Upper lobe of left lung (tissue), 6 donors: ENCODE measurements at regions not wholly inside any gene's neighbourhood (a gene's known extent, or its start where the extent isn't known, plus 50 kb on each side); places are given as distances from the start of the nearest gene placed in this dataset.

Experiments used
- ATAC-seq, 2 donors: fragments of 200-7000 bp; cut with Tn5 transposase; one replicate each; pipeline ENCODE4 v1.9.1; 2022; ENCODE audit warnings: mild to moderate bottlenecking in 2 of 2, moderate library complexity in 2 of 2; ENCODE audit not compliant: low FRiP score in 2 of 2
- DNase-seq, 2 donors: peaks; one replicate each; pipeline ENCODE4 v3.0.0-alpha.2; 2019 to 2020
- H3K27ac ChIP-seq, 4 donors: fragments of 200-600 bp; sonication (generic); one replicate each; pipeline ENCODE4 v1.5.1; 2016 to 2019
- H3K27me3 ChIP-seq, 4 donors: fragments of 200-600 bp; sonication (generic); one replicate each; pipeline ENCODE4 v1.5.1; 2017 to 2019
- H3K36me3 ChIP-seq, 4 donors: fragments of 200-600 bp; sonication (generic); one replicate each; pipeline ENCODE4 v1.5.1; 2016 to 2019
- H3K4me1 ChIP-seq, 4 donors: fragments of 200-600 bp; sonication (generic); one replicate each; pipeline ENCODE4 v1.5.1; 2018 to 2019
- H3K4me3 ChIP-seq, 4 donors: fragments of 200-600 bp; sonication (generic); one replicate each; pipeline ENCODE4 v1.5.1; 2017 to 2019; ENCODE audit warnings: mild to moderate bottlenecking in 2 of 4, moderate library complexity in 1 of 4
- H3K9me3 ChIP-seq, 4 donors: fragments of 200-600 bp; sonication (generic); one replicate each; pipeline ENCODE4 v1.5.1; 2018 to 2019
- EP300 ChIP-seq, 4 donors: sonication (generic); formaldehyde crosslinking; IDR thresholded peaks; one replicate each; pipeline ENCODE4 v1.5.1; 2017; ENCODE audit warnings: antibody characterized with exemption in 4 of 4, control low read depth in 2 of 4
- POLR2A ChIP-seq, 4 donors: fragments of 450-650 bp; IDR thresholded peaks; one replicate each; pipeline ENCODE4 v1.5.1; 2016 to 2017; ENCODE audit warnings: antibody characterized with exemption in 4 of 4, mild to moderate bottlenecking in 2 of 4
- POLR2AphosphoS5 ChIP-seq, 2 donors: sonication (generic); formaldehyde crosslinking; IDR thresholded peaks; one replicate each; pipeline ENCODE4 v1.5.1; 2017; ENCODE audit warnings: antibody characterized with exemption in 2 of 2
- WGBS, 2 donors: methylation state at CpG; one replicate each; pipeline ENCODE4 v1.1.5; 2017 to 2018; 5-methylcytosine and 5-hydroxymethylcytosine counted together
- TF ChIP-seq, protein P1 (sequence below), 6 experiments: fragments of 450-650 bp in 4 of 6; fragments of 200-600 bp in 2 of 6; sonication (generic) in 2 of 6; IDR thresholded peaks; one replicate each; pipeline ENCODE4 v1.5.1; 2016 to 2019; ENCODE audit warnings: antibody characterized with exemption in 6 of 6
- donor health status: DM: no; HTN: no; CAD: no; lungs with moderate emphysema.
- donor health status: DM: no; HTN: yes; CAD: no; lungs with severe emphysema.

DNA sequence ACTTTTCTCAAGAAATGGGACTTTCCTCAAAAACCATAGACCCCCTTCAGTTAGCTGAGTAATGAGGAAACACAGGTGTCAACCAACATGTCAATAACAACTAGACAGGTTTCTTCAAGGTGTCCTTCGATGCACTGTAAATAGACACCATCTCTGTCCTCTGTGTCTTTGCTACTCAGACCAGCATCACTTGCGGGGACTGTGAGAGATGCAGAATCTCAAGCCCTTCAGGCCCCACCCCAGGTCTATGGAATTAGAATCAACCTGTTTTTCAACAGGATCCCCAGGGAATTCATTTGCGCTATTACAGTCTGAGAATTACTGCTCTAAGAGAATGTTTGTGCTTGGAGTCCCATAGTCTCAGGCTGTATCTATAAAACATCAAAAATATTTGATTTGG, 469.9 kb downstream of the COG6 start:
- ATAC-seq, result no peak
- 88 to 98% methylated on average over 3 of the region's 3 CpGs for WGBS, 2 donors
- H3K9me3 ChIP-seq, result no peaks in the 10 kb centered on the region

DNA sequence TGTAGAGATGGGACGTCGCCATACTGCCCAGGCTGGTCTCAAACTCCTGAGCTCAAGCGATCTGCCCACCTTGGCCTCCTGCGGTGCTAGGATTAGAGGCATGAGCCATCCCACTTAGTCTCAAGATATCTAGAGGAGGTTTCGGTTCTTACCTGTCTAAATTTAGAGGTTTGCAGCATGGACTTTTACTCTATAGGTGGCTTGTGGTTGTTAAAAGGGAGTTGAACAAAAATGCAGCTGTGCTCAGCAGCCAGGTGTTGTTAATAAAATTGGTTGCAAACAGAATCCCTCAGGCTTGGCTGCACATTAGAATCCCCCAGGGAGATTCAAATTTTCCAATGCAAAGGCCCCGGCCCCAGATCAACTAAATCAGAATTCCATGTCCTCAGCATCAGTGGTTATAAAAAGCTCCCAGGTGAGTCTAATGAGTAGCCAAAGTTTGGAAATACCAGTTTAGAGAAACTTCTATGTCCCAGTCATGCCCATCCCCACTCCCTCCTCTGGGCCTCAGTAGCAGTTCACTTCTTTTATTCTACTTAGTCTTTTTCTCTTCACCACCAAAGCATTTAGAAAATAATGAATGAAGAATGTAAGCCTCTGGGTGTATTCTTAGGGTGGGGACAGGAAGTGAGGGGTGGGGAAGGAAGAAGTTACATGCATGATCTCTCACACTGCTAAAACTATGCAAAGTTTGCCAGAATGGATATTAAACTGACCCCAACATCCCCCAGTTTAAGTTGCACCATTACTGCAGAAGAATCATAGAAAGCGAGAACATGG, 471.0 kb downstream of the COG6 start:
- no peak for DNase-seq
- WGBS, 2 donors, result 90 to 95% methylated on average over 7 of the region's 7 CpGs
- Histone ChIP-seq H3K4me3 (no peak overlapping the region), H3K4me1 (peaks cover 0 to 2% (median 0%) of the 10 kb centered on the region in 4 donors), H3K9me3 (no peaks in the 10 kb centered on the region), H3K36me3 (no peaks in the 10 kb centered on the region), H3K27ac (no peak overlapping the region), H3K27me3 (no peaks in the 10 kb centered on the region)
- TF ChIP-seq POLR2A (IDR thresholded peaks at IDR 0.05), result no peak
- TF ChIP-seq EP300 (IDR thresholded peaks at IDR 0.05), result no peak
- TF ChIP-seq POLR2AphosphoS5 (IDR thresholded peaks at IDR 0.05), result no peak
- TF ChIP-seq, protein P1, sequence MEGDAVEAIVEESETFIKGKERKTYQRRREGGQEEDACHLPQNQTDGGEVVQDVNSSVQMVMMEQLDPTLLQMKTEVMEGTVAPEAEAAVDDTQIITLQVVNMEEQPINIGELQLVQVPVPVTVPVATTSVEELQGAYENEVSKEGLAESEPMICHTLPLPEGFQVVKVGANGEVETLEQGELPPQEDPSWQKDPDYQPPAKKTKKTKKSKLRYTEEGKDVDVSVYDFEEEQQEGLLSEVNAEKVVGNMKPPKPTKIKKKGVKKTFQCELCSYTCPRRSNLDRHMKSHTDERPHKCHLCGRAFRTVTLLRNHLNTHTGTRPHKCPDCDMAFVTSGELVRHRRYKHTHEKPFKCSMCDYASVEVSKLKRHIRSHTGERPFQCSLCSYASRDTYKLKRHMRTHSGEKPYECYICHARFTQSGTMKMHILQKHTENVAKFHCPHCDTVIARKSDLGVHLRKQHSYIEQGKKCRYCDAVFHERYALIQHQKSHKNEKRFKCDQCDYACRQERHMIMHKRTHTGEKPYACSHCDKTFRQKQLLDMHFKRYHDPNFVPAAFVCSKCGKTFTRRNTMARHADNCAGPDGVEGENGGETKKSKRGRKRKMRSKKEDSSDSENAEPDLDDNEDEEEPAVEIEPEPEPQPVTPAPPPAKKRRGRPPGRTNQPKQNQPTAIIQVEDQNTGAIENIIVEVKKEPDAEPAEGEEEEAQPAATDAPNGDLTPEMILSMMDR (IDR thresholded peaks at IDR 0.05), result no peak
- ATAC-seq, result no peak

More for the DNA sequence above, 469.9 kb downstream of the COG6 start:
- Histone ChIP-seq H3K27me3 (no peaks in the 10 kb centered on the region), H3K27ac (no peak overlapping the region), H3K4me1 (peaks cover 0 to 6% (median 0%) of the 10 kb centered on the region in 4 donors), H3K4me3 (no peak overlapping the region), H3K36me3 (no peaks in the 10 kb centered on the region)
- no peak for DNase-seq
- no peak for TF ChIP-seq POLR2AphosphoS5 (IDR thresholded peaks at IDR 0.05)

DNA sequence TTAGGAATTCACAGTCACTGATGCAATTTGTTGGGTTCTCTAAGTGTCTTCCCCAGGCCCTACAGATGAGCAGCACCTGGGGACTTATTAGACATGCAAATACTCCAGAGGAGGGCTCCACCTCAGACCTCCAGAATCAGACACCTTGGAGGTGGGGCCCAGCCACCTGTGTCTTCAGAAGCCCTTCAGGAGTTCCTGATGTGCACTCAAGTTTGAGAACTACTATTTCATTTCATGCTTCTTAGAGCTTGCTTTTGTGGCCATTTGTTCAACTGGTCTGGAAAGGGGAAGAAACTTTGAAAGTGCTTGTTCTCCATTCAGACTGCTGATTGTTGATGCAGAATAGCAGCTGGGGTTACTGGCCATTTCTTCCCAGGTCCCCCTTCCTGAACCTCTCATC, 472.0 kb downstream of the COG6 start:
- no peaks in the 10 kb centered on the region for H3K36me3 ChIP-seq
- no peak for ATAC-seq
- H3K4me1 ChIP-seq, result peaks cover 0 to 2% (median 0%) of the 10 kb centered on the region in 4 donors
- no peak overlapping the region for H3K27ac ChIP-seq
- TF ChIP-seq POLR2A (IDR thresholded peaks at IDR 0.05) (no peak), POLR2AphosphoS5 (IDR thresholded peaks at IDR 0.05) (no peak), EP300 (IDR thresholded peaks at IDR 0.05) (no peak)
- TF ChIP-seq, protein P1 (IDR thresholded peaks at IDR 0.05), result no peak
- no peaks in the 10 kb centered on the region for H3K9me3 ChIP-seq
- no peaks in the 10 kb centered on the region for H3K27me3 ChIP-seq
- no peak for DNase-seq
- no peak overlapping the region for H3K4me3 ChIP-seq

DNA sequence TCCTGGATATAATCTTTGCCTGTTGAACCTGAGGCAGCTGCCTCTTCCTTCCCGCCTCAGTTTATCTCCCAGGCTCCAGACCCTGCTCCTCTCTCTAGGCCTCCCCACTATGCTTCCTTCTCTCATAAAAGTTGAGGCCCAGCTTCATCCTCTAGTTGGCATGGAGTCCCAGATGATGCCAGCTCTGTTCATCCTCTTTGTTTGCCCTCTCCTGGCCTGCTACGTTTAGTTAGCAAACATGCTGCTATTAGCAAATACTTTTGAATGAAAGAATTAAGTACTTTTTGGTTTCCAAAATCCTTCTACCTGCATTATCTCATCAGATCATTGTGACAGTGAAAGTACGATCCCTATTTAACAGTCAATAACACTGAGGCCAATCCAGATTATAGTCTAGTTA, 472.5 kb downstream of the COG6 start:
- DNase-seq (no peak), ATAC-seq (no peak)
- peaks cover 0 to 2% (median 0%) of the 10 kb centered on the region in 4 donors for H3K4me1 ChIP-seq
- H3K27ac ChIP-seq, result no peak overlapping the region
- no peaks in the 10 kb centered on the region for H3K36me3 ChIP-seq
- WGBS, 2 donors, result 86 to 87% methylated on average over 3 of the region's 3 CpGs
- H3K9me3 ChIP-seq, result no peaks in the 10 kb centered on the region
- TF ChIP-seq EP300 (IDR thresholded peaks at IDR 0.05) (no peak), POLR2AphosphoS5 (IDR thresholded peaks at IDR 0.05) (no peak), POLR2A (IDR thresholded peaks at IDR 0.05) (no peak)
- TF ChIP-seq, protein P1 (IDR thresholded peaks at IDR 0.05), result no peak
- H3K27me3 ChIP-seq, result no peaks in the 10 kb centered on the region
- no peak overlapping the region for H3K4me3 ChIP-seq

DNA sequence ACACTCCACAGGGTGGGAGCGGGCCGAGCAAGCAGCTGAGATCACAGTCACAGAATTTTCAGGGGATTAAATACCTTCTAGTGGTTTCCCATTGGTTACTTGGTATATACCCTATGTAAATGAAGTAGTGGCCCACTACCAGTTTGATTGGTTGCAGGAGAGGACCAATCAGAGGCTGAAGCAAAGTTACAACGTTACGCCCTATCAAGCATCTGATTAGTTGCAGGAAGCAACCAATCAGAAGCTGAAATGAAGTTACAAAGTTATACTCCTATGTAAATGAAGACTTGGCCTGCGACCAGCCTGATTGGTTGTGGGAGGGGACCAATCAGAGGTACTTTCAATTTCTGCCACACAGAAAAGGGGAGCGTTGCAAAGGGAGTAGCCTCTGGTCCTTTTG, 474.0 kb downstream of the COG6 start:
- WGBS, 2 donors, result 94 to 95% methylated on average over 6 of the region's 6 CpGs
- TF ChIP-seq, protein P1 (IDR thresholded peaks at IDR 0.05), result no peak
- no peak for TF ChIP-seq POLR2A (IDR thresholded peaks at IDR 0.05)
- no peak for TF ChIP-seq POLR2AphosphoS5 (IDR thresholded peaks at IDR 0.05)
- TF ChIP-seq EP300 (IDR thresholded peaks at IDR 0.05), result no peak

More for the DNA sequence above, 474.0 kb downstream of the COG6 start:
- no peak overlapping the region for H3K4me3 ChIP-seq
- H3K27me3 ChIP-seq, result no peaks in the 10 kb centered on the region
- no peaks in the 10 kb centered on the region for H3K9me3 ChIP-seq
- ATAC-seq (no peak), DNase-seq (no peak)
- H3K27ac ChIP-seq, result no peak overlapping the region
- no peaks in the 10 kb centered on the region for H3K36me3 ChIP-seq
- peaks cover 0 to 2% (median 0%) of the 10 kb centered on the region in 4 donors for H3K4me1 ChIP-seq
